ENCODE measurements at regions not wholly inside any gene's neighbourhood (a gene's known extent, or its start where the extent isn't known, plus 50 kb on each side); places are given as distances from the start of the nearest gene placed in this dataset.

- no peak for TF ChIP-seq CTCF (IDR thresholded peaks at IDR 0.05; ENCODE audit: insufficient read depth, low read depth, low read length)
- no peak for TF ChIP-seq EZH2 (IDR thresholded peaks at IDR 0.05; ENCODE audit: insufficient read depth, low read length)
These were observed 118.8 kb upstream of the KIRREL3 start for GRCh38 chr11:127119356-127119755.

Data from astrocyte (in vitro differentiated cells and primary cell).